ENCODE measurements at regions not wholly inside any gene's neighbourhood (a gene's known extent, or its start where the extent isn't known, plus 50 kb on each side); places are given as distances from the start of the nearest gene placed in this dataset.

DNA sequence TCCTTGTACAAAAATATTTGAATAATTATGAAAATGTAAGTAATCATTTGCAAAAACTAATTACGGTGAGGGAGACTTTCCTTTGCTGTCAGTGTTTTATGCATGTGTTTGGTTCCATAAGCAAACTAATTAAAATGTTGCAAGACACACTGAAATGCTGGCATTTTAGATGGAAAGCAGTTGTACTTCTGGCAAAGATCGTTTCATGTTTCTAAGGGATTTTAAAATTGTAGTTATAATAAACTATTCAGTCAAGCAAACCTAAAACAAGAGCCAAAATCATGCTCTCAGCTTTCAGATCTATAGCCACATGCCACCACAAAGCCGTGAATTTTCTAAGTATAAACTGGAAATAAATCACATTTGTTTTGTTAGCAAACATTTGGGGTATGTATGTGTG lies 240.1 kb upstream of the ZNF385D start:
- Histone ChIP-seq H3K4me3 (no peak overlapping the region), H3K36me3 (no peaks in the 10 kb centered on the region), H3K27me3 (no peaks in the 10 kb centered on the region), H3K9me3 (no peaks in the 10 kb centered on the region), H3K4me1 (no peaks in the 10 kb centered on the region), H3K27ac (no peak overlapping the region)
- intact Hi-C loops (cut with DNase I; ENCODE audit: low total_unique reads): no loop called here
- DNase-seq: no peak
- TF ChIP-seq, protein P1, sequence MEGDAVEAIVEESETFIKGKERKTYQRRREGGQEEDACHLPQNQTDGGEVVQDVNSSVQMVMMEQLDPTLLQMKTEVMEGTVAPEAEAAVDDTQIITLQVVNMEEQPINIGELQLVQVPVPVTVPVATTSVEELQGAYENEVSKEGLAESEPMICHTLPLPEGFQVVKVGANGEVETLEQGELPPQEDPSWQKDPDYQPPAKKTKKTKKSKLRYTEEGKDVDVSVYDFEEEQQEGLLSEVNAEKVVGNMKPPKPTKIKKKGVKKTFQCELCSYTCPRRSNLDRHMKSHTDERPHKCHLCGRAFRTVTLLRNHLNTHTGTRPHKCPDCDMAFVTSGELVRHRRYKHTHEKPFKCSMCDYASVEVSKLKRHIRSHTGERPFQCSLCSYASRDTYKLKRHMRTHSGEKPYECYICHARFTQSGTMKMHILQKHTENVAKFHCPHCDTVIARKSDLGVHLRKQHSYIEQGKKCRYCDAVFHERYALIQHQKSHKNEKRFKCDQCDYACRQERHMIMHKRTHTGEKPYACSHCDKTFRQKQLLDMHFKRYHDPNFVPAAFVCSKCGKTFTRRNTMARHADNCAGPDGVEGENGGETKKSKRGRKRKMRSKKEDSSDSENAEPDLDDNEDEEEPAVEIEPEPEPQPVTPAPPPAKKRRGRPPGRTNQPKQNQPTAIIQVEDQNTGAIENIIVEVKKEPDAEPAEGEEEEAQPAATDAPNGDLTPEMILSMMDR (IDR thresholded peaks at IDR 0.05): no peak
- TF ChIP-seq POLR2A (IDR thresholded peaks at IDR 0.05): no peak

DNA sequence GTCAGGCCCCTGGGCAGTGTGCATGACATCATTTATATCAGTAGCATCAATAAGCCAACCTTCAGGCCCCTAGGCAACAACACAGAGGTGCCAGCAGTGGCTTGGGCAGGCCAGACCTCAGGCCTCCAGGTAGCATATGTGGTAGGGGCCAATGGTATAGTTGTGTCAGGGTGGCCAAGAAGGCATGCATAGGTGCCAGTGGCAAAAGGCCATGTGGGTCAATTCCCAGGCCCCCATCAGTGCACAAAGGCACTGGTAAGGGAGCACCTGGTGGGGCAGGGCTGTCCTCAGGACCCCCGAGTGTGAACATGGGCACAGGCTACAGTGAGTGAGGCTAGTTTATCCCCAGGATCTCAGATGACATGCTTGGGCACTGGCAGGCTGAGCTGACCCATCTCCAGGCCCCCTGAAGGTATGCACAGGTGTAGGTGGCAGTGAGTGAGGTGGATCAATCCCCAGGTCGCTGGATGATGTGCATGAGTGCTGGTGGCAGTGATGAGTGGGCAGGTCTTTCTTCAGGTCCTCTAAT lies 244.1 kb upstream of the ZNF385D start:
- no peaks in the 10 kb centered on the region for H3K9me3 ChIP-seq
- TF ChIP-seq, protein P1 (IDR thresholded peaks at IDR 0.05): no peak
- TF ChIP-seq POLR2A (IDR thresholded peaks at IDR 0.05): no peak
- intact Hi-C loops (cut with DNase I; ENCODE audit: low total_unique reads): no loop called here

DNA sequence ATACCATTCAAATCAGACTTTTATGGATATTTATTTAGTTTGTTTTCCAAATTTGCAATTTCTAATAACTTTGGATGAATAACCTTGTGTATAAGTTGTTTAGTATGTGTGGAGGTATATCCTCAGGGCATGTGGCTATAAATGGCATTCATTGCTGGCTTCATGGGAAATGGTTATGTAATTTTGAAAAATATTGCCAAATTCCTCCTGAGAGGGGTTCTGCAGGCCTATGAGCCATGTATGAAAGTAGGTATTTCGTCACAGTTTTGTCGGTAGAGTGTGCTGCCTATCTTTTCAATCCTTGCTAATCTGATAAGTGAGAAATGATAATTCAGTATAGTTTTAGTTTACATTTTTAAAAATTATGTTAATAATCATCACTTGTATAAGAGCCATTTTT lies 256.4 kb upstream of the ZNF385D start:
- no peaks in the 10 kb centered on the region for H3K27me3 ChIP-seq
- H3K4me1 ChIP-seq: no peaks in the 10 kb centered on the region
- DNase-seq: no peak
- intact Hi-C loops (cut with DNase I; ENCODE audit: low total_unique reads): no loop called here
- no peak overlapping the region for H3K27ac ChIP-seq
- no peaks in the 10 kb centered on the region for H3K36me3 ChIP-seq
- TF ChIP-seq, protein P1 (IDR thresholded peaks at IDR 0.05): no peak
- TF ChIP-seq POLR2A (IDR thresholded peaks at IDR 0.05): no peak
- H3K4me3 ChIP-seq: no peak overlapping the region
- H3K9me3 ChIP-seq: no peaks in the 10 kb centered on the region

More for the DNA sequence above, 244.1 kb upstream of the ZNF385D start:
- H3K27me3 ChIP-seq: no peaks in the 10 kb centered on the region
- no peak overlapping the region for H3K27ac ChIP-seq
- H3K36me3 ChIP-seq: no peaks in the 10 kb centered on the region
- no peak for DNase-seq
- no peak overlapping the region for H3K4me3 ChIP-seq
- no peaks in the 10 kb centered on the region for H3K4me1 ChIP-seq

DNA sequence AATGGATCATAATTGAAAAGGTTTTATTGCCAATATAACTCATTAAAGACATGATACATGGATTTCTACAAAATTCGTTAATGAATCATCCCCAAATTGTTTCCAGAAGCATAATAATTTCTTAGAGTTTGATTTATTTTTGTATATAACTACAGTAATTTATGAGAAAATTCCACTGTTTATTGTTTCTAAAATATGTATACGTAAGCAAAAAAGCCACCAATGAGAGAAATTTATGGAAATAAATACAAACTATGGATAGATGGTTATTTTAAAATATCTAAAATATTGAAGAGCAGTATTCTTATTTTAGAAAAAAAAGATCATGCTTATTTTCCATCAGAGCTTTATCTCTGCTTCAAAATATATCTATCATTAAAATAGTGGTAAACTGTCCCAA lies 260.0 kb upstream of the ZNF385D start:
- Histone ChIP-seq H3K4me3 (no peak overlapping the region), H3K27me3 (no peaks in the 10 kb centered on the region), H3K36me3 (no peaks in the 10 kb centered on the region), H3K27ac (no peak overlapping the region), H3K9me3 (no peaks in the 10 kb centered on the region), H3K4me1 (no peaks in the 10 kb centered on the region)
- DNase-seq: no peak
- no peak for TF ChIP-seq POLR2A (IDR thresholded peaks at IDR 0.05)
- TF ChIP-seq, protein P1 (IDR thresholded peaks at IDR 0.05): no peak
- intact Hi-C loops (cut with DNase I; ENCODE audit: low total_unique reads): no loop called here

DNA sequence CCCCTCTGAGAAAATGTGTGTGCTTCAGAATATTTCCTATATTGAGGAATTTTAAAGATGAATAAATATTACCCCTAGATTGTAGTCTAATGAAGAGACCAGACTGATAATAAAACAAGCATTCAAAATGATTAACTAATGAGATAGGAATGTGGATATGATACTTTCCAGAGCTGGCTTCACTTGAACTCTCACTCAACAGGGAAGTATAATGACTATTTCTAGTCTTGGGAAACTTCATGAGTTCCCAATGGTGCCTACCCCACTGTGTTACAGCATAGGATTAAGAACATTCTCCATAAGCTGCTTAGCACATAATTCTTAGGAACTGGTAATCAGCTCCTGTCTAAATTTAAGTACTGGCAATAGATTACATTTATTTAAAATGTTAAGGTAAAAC lies 261.5 kb upstream of the ZNF385D start:
- Histone ChIP-seq H3K4me1 (no peaks in the 10 kb centered on the region), H3K4me3 (no peak overlapping the region), H3K9me3 (no peaks in the 10 kb centered on the region), H3K36me3 (no peaks in the 10 kb centered on the region), H3K27ac (no peak overlapping the region), H3K27me3 (no peaks in the 10 kb centered on the region)
- intact Hi-C loops (cut with DNase I; ENCODE audit: low total_unique reads): no loop called here
- no peak for TF ChIP-seq POLR2A (IDR thresholded peaks at IDR 0.05)
- TF ChIP-seq, protein P1 (IDR thresholded peaks at IDR 0.05): no peak
- no peak for DNase-seq
